GM18861 (cell line): ENCODE measurements at regions not wholly inside any gene's neighbourhood (a gene's known extent, or its start where the extent isn't known, plus 50 kb on each side); places are given as distances from the start of the nearest gene placed in this dataset.
"Not testable (repeated sequence)": the region's sequence is repeated elsewhere in the genome, so short reads cannot be mapped to it uniquely, and the experiment has no call there.

Source experiments
- ATAC-seq: cut with Tn5 transposase; IDR thresholded peaks from one replicate; pipeline ENCODE4 v1.9.1; 2021; ENCODE audit not compliant: unreplicated experiment

GRCh38 chr2:66317268-66317890 lies 117.5 kb upstream of the MEIS1 start:
- no peak for ATAC-seq

- ATAC-seq = no peak
Observed at GRCh38 chr2:66306483-66306882, 128.4 kb upstream of the MEIS1 start.

DNA sequence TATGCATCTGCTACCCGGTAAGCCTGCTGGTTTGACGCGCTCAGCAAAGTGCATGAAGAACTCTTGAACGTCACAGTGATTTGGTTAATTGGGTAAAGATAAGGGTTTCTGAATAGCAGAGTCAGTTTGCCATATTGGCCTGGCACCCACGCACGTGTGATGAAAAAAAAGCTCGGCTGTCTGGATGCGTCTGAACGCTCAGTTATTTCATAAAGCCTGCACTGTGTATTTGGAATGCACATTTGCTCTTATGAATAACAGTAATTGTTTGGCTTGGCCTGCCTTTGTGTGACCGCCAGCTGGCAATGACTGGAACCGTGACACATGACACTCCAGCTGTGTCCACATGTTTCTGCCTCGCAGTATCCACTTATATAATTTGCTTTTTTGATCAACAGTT lies 129.2 kb upstream of the MEIS1 start:
- ATAC-seq = no peak

- ATAC-seq = no peak
Observed at GRCh38 chr2:66303471-66303870, 131.5 kb upstream of the MEIS1 start.

- no peak for ATAC-seq
Observed at GRCh38 chr2:66301767-66302140, 133.2 kb upstream of the MEIS1 start.

DNA sequence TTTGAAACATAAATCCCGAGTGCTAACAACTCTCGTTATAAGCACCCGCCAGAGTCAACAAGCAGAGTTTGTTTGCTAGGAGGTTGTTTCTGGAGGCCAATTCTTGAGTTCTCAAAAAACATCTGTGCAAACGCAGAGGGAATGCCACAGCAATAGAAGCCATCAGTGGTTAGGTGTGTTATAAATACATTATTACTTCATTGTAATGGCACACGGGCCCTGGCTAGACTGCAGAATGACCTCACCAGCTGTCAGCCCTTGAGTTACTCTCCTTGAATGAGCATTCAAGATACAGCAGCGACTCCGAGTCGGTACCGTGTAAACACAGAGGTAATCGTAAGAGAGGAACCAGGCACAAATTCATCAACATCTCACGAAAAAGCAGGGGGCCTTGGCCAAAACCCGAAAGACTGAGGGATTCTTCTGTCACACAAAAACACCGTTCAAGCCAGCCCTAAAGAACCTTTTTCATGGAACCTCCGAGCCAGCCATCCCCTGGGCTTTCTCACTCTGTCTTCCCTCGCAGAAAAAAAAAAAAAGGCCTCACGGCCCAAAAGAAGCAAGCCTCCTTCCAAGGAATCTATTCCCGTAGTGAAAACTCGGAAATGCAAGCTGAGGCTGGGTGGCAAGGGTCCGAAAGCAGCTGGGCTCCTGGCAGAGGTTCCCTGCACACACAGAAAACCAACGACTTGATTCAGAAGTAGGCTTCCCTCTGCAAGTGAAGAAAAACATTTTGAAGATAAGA lies 133.7 kb upstream of the MEIS1 start:
- ATAC-seq = no peak

DNA sequence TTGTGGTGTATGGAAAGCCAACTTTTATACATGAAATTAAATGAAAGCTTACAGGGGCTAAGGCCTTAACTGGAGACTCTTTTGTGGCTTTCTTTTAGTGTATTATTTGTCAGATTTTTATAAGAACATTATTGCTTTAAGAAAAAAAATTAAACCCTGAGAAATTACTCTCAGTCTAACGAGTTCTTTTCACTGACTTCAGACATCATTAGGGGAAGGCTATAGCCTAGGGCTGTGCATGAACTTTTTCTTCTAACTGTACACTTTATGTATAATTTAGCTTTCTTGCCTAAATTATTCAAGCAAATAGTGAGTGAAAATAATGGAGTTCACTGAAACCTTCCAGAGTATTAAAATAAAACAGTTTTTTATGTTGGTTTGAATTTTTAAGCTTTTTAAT lies 151.1 kb upstream of the MEIS1 start:
- ATAC-seq = no peak

DNA sequence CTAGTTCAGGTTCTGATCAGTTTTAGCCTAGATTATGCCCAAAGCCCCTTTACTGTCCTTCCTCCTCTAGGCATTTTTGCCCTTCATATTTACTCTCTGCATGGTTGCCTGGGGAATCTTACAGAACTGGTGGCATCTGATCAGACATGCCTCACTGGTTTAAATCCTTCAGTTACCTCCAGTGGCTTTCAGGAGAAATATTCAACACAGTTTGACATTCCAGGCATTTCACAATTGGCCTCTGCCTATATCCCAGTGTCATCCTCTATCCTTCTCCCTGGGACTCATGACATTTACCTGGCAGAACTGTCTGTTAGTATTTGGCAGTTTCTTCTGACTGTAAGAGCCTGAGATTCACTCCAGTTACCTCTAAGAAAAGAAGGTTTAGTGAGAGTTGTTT lies 152.9 kb upstream of the MEIS1 start:
- ATAC-seq = no peak

DNA sequence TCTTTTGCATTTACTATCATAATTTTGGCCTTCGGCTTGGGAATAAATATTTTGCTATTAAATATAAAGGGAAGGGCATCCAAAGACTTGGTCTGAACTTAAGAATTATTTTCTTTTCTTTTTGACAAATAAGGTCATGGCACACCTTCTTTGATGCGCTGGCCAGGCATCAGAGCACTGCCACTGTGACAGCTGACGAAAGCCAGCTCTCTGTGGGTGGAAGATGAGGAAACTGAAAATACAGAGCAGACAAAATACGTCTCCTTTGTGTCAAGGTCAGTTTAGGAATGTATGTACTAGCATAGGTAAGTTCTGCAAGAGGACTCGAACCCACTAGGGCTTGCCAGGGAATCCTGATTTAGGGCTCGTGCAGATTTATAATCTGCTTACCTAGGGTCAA lies 155.9 kb upstream of the MEIS1 start:
- ATAC-seq = no peak

DNA sequence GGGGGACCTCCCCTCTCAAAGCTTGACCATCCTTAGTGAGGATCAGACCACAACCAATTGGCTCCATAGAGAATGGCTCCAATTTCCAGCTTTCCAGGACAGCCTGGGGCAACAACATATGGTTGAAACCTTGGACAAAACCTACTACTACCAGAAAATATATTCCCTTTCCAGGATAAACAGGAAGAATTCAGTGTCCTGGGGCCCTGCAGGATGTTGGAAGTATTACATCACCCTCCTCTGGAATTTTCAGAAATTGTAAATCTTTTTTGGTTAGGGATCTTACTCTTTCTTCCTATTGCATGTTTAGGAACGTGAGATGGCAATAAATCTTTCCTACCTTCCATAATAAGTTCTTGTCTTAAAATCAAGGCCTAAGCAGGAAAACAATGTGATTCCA lies 158.9 kb upstream of the MEIS1 start:
- no peak for ATAC-seq

DNA sequence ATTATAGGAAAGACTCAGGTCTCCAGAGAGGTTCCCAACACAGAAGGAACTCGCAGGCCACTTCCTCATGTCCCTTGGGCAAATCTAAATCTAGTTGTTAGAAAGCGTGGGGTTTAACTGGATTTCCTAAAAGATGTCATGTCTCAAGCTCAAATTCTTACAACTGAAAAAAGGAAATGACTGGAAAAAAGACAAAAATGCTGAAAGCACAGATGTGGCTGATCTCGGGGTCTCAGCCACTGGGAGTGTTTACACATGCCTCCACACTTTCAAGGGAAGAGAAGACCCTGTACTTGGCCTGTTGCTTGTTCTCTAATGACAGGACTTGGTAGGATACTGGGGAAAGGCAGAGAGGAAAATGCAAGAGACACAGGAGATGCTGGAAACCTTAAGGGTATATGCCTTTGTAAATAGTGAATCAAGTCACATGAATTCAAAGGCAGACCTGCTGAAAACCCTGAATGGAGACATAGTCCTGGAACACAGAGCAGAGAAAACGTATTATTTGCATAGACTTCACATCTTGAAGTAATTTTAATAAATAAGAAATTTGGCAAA lies 160.9 kb upstream of the MEIS1 start:
- no peak for ATAC-seq

- ATAC-seq = no peak
Observed at GRCh38 chr2:66272751-66273150, 162.2 kb upstream of the MEIS1 start.

GRCh38 chr2:66271777-66272176 lies 163.1 kb upstream of the MEIS1 start:
- no peak for ATAC-seq

GRCh38 chr2:66270247-66270646 lies 164.7 kb upstream of the MEIS1 start:
- ATAC-seq = no peak

DNA sequence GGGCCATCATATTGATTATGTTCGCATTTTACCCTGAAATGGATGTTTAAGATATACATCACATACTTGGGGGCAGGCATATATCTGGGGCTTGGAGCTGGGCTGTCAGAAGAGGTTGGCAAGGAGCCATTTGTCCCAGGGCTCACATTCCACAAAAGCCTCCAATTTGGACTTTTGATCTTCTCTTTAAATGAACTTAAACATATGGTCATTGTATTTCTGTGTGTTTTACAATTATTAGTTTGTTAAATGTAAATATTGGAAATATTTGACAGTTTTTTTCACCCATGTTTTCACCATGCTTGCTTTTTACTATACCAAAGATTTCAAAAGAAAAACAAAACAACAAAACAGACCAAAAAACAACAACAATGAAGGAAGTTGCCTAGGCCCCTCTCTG lies 165.8 kb upstream of the MEIS1 start:
- no peak for ATAC-seq

DNA sequence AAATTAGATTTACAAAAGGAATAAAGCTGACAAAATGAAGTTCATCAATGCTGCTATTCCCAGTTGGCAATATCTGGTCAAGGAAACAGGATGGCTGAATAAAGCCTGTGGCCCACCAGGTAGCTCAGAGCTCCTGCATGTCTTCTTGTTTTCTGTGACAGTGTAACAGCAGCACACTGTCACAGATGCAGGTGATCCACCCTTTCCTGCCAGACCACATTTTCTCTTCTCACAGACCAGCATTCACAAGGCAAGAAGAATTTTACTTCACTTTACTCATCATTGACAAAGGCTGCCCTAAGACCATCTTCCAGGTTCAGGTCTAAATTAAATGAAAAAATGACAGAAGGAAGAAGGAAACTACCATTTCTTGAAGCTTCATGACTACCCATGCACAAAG lies 166.2 kb upstream of the MEIS1 start:
- ATAC-seq = no peak

GRCh38 chr2:66264354-66264753 lies 170.6 kb upstream of the MEIS1 start:
- ATAC-seq = no peak

GRCh38 chr2:66255867-66256266 lies 179.1 kb upstream of the MEIS1 start:
- ATAC-seq = no peak

DNA sequence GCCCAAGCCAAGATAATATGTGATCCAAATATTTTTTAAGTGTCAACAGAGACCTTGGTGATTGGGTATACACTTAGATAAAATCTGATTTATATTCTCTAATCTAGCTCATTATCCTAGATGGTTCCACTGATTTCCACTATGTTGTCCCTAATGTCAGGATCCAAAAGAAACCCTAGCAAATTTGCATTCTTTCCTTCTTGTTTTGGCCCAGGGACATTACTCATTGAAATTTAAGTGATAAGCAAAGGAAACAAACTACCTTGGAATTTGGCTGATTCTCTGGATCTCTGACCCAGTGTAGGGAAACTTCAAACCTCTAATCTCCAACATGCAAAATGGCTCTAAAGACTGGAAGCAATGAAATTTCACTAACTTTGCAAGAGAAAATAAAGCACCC lies 179.8 kb upstream of the MEIS1 start:
- ATAC-seq = no peak

DNA sequence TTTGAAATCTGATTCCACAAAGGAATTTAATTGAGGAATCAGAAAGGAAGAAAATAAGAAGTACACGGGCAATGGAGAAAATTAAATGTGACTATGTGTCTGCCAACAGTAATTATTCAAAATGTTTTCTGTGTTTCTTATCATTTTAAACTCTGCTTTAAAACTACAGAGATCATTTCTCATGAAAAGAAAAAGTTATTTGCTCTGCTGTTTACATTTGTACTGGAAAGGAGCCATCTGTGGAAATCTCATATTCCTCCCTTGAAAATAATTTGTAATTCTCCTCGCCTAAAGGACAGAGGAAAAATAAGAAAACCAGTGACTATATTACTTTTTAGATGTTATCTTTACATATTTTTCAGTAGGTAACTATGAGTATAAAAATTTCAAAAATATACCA lies 181.9 kb upstream of the MEIS1 start:
- no peak for ATAC-seq

- ATAC-seq = no peak
Observed at GRCh38 chr2:66252109-66252508, 182.8 kb upstream of the MEIS1 start.

- ATAC-seq = no peak
Observed at GRCh38 chr2:66251573-66251972, 183.4 kb upstream of the MEIS1 start.

DNA sequence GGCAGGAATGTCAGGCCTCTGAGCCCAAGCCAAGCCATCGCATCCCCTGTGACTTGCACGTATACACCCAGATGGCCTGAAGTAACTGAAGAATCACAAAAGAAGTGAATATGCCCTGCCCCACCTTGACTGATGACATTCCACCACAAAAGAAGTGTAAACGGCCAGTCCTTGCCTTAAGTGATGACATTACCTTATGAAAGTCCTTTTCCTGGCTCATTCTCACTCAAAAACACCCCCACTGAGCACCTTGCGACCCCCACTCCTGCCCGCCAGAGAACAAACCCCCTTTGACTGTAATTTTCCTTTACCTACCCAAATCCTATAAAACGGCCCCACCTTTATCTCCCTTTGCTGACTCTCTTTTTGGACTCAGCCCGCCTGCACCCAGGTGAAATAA lies 185.8 kb upstream of the MEIS1 start:
- ATAC-seq = not testable (repeated sequence)
